ENCODE measurements at regions not wholly inside any gene's neighbourhood (a gene's known extent, or its start where the extent isn't known, plus 50 kb on each side); places are given as distances from the start of the nearest gene placed in this dataset.

DNA sequence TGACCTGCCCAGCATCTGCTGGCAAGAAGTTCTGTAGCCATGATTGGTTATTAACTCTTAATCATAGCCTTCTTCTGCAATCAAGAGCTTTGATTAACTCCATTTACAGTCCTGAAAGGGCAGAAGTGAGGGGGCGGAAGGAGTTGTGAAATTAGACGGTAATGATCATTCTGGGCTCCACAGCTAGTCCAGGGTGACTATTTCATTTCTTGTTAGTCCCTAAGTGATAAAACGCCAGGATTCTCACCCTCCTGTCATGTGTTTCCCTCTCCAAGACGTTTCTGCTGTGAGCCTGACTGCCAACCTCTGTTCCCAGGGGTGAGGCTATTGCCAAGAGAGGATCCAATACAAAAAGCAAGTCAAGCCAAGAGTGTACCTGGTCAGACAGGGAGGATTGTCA, 155.9 kb upstream of the IPO5 start:
- DNase-seq (ENCODE audit: low spot score) = no peak

DNA sequence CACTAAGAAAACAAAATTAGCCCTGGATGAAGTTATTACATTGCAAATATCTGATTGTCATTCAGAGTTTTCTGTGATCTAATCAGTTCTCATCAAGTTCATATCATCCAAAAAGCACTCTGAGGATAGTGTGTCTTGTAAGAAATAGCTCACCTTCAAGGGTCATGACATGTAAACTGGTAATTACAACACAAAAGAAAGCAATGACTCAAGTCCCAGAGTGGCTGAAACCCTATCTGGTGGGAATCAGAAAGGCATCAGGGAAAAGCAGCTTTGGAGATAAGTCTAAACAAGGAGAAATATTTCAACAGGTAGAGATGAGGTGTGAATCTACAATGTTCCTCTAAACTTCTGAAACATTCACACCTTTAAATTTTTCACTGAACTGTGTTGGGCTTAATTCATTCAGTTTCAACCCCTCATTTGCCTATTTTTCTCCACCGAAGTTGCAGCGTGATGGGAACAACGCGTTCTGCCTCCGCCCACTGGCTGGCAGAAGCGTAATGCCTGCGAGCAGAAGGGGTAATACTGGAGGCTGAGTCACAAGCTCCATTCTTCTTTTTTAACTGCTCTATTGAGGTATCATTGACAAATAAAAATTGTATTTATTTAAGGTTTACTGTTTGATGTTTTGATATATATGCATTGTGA, 155.2 kb upstream of the IPO5 start:
- no peak for DNase-seq (ENCODE audit: low spot score)

DNA sequence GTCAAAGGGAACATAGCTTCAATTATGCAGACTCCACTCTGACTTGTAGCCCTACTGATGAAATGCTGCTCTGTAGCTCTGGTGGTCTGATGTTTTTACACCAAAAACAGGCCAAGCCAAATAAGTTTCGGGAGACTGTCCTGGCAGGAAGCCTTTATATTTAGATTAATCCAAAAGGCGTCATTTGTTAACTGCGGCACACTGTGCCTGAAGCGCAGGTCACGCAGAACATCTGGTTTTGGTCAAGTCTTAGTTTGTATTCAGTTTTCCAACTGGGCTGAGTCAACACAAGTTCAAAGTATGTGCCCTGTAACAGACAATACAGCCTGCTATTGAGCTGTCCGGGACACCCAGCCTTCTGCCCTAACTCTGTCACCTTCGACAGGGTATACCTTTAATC, 154.6 kb upstream of the IPO5 start:
- no peak for DNase-seq (ENCODE audit: low spot score)

DNA sequence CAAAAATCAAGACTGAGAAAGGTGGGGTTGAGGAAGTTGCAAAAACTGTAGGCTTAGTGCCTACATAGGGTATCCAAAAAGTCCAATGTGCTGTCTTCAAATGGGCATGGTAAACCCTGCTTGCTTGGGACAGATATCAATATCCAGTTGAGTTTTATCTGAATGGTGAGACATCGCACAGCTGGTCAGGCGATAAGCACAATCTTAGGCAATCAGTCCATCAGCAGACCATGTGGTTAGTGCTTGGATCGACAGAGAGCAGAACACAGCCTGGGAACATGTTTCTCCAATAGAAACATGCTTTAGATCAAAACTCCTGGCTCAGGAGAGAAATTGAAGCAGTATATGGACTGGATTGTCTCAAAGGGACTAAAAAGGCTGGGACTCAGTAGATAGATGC, 151.3 kb upstream of the IPO5 start:
- DNase-seq (ENCODE audit: low spot score) = no peak

DNA sequence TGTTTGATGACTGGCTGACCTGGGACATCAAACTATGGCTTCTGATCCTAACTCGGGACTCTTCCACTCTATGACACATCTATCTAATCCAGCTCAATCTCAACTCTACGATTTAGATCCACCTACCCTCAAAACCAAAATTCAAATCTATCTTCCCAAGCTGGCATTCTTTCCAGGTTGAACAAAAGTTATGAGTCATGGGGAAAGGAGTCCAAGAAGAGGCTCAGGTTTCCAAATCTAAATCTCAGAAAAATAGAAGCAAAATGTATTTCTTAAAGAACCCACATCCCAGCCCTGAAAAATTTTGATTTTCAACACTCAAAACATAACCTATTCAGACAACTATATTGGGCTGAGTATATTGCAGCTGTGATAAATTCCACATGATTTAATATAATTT, 143.9 kb upstream of the IPO5 start:
- DNase-seq (ENCODE audit: low spot score) = no peak

DNA sequence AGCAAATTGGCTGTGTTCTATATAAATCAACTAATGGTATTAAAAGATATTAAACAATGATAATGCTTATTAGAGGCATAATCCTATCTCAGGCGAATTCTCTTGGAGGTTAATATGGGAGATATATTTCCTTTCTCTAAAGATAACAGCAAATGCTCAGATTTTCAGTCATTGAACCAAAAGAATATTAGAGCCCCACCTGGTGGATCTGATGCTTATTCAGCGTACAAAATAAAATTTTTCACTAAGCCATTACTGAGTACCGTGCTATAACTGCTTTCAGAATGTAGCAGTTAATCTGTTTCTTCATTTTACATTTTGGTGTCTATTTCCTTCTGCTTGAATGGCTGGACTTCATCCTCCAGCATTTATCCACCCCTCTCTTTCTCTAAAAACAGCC, 143.3 kb upstream of the IPO5 start:
- DNase-seq (ENCODE audit: low spot score) = peak; percentile 40

DNA sequence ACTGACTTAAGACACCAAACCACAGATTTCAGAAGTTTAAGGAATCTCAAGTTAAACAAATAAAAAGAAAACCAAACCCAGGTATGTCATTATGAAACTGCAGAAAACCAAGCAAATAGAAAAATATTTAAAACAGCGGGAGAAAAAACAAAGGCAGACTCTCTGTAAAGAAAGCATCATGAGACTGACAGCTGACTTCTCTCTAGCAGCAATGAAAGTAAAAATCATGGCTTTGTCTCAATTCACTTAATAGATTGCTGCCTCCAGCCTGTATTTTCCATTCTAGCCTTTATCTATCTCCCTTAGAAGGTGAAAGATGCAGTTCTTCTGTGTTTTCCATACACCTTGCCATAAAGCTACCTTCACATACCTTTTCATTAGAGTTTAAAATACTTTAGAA, 131.1 kb upstream of the IPO5 start:
- no peak for DNase-seq (ENCODE audit: low spot score)

DNA sequence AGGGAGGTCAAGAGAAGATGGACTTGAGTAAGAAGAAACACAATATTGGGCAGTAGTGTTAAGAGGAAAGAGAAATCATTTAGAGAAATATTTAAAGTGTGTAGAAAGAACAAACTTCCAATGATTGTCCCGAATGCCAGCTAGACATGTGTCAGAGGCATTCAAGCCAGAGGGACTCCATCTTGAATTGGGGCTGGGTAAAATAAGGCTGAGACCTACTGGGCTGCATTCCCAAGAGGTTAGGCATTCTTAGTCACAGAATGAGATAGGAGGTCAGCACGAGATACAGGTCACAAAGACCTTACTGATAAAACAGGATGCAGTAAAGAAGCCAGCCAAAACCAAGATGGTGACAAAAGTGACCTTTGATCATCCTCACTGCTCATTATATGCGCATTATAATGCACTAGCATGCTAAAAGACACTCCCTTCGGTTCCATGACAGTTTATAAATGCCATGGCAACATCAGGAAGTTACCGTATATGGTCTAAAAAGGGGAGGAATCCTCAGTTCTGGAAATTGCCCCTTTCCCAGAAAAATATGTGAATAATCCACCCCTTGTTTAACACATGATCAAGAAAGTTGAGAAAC, 127.0 kb upstream of the IPO5 start:
- no peak for DNase-seq (ENCODE audit: low spot score)

DNA sequence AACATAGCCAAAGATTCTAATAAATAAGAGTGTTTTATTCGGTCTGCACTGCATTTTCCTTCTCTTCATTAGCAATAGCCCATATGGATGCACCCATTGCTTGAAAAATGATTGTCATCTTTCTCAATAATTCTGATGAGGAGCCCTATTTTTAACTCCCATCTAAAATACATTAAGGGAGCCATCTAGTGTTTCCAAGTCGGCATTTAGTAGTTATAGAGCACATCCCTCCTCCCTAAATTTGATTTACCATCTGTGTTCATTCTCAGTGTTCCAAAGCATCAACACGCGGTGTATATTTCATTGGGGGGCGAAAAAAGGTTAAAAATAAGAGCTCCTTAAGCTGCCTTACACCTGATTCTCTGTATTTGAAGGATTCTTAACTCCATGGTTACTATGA, 119.2 kb upstream of the IPO5 start:
- DNase-seq (ENCODE audit: low spot score) = no peak

DNA sequence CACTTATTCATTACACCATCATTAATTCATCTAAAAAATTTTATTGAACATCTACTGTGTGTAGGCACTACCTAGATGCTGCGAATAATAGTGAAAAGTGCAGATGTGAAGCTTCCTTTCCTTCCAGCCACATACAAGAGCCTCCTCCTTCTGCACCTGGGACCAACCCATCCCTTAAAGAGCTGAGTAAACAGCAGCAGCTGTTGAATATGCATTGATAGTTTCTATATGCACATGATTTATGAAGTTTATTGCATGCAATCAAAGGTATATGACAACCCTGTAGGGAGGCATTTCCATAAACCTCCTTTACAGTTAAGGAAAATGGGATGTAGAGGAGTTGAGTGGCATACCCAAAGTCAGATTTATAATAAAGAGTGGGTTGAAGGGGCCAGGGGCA, 110.3 kb upstream of the IPO5 start:
- DNase-seq (ENCODE audit: low spot score) = no peak

DNA sequence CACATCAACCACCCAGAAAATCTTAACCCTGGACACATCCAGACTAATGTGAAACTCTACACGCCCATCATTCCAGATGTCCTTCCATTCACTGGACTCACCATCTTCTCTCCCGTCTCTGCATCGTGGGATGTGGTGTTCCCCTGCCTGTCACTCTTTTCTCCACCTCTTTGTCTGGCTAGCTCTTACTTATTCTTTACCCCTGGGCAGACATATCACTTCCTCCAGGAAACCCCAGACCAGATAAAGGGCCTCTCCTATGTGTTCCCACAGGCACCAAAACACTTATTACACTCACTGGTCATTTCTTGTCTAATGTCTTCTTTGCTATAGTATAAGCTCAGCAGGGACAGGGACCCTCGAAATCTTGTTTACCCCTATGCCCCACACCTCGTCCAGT, 109.3 kb upstream of the IPO5 start:
- no peak for DNase-seq (ENCODE audit: low spot score)

DNA sequence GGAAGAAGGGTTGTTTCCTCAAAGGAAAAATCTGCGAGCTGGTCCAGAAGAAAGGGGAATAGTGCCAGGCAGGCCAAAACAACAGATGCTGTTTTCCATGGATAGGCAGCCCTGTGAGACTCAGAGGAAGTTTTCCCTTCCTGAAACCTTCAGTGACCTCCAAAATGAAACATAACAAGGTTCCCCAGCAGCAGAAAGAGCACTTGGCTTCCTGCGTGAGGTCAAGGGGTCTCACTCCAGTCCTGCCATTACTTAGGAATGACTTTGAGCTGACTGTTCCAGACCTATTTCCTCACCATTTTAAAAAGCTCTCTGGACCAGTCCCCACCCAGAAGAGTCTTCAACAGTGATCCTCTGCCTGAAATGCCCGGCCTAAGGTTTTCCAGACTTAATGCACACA, 104.6 kb upstream of the IPO5 start:
- no peak for DNase-seq (ENCODE audit: low spot score)

DNA sequence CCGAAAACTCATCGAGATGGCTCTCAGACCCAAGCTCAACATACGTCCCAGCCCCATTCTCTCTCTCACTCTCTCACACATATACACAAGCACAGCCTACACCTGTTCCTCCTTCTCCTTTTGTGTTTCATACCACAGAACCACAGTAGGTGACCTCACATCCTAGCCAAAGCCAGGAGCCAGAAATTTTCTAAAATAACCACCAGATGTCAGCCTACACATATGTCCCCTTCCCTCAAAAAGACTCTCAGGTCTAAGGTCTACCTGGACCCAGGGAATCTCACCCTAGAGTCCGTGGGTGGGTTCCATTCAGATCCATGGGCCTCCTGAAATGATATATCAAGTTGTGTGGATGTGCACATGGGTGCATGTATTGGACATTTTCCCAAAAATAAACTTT, 104.2 kb upstream of the IPO5 start:
- DNase-seq (ENCODE audit: low spot score) = peak; percentile 57

DNA sequence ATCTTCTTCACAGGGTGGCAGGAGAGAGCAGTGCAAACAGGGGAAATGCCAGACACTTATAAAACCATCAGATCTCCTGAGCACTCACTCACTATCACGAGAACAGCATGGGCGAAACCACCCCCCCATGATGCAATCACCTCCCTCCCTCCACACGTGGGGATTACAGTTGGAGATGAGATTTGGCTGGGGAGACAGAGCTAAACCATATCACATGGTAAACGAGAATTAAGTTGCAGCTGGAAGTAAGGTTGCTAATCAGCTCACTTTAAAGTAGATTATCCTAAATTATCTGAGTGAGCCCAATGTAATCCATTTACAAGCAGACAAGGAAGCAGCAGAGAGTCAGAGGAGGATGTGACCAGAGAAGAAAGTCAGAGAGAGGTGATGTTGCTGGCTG, 102.2 kb upstream of the IPO5 start:
- DNase-seq (ENCODE audit: low spot score) = no peak

DNA sequence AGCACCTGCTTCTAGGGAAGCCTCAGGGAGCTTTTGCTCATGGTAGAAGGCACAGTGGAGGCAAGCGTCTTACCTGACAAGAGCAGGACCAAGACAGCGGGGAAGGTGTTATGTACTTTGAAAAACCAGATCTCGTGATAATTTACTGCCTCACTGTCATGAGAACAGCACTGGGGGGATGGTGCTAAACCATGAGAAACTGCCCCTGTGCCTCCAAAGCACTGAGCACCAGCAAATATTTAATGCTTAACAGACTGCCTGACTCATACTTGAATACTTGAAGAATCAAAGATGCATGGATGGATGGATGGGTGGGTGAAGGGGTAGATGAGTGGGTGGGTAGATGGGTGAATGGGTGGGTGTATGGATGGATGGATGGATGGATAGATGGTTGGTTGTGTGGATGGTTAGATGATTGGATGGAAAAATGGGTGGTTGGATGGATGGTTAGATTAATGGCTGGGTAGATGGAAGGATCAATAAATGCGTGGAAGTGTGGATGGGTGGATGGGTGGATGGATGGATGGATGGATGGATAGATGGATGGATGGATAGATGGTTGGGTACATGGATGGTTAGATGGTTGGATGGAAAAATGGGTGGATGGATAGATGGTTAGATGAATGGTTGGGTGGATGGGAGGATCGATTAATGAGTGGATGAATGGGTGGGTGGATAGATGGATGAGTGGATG, 101.1 kb upstream of the IPO5 start:
- DNase-seq (ENCODE audit: low spot score) = no peak

DNA sequence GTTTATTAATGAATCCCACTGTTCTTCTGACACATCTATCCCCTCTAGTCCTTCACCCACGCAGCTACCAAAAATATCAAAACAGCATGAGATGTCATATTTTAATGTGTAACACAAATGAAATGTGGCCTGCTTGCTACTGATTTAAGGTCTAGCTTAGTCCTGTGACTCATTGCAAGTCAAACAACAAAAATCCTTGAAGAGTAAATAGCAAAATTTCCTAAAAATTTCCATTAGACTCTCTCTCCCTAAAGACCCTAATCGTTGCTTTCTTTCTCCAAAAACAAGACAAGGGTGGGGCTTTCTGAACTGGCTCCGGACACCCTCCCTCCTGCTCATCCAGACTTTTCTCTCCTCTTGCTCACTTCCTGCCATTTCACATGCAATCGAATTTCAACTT, 99.9 kb upstream of the IPO5 start:
- DNase-seq (ENCODE audit: low spot score) = no peak

DNA sequence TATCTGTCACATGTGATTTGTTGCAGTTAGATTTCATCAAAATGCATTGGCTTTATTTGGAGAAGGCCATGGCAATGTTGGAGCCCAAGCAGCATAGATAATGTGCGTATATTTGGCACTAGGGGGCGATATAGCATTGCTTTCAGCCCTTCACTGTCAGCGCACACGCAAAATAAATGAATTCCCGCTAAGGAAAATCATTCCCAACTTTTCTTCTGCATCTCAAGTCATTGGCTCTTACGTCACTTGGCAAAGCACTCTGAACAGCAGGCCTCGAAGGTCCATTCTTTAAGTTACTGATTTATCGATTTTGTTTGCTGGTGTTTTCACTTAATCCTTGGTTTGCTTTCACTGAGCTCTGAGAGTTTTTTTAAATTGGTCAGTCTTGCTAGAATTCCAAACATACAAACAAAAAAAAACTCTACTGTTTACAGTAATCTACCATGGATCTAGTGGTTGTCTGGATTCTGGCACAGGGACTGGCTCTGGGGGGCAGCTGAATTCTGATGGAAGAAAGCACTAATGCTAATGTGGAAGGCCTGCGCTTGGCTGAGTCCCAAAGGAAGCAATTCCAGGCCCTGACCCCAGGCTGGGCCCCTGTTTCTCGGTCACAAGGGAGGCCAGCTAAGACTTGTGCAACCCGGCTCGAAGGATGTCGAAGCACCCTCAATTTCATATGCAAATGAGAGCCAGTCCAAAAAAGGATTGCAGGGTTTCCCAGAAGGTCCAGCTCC, 97.7 kb upstream of the IPO5 start:
- peak; percentile 77 for DNase-seq (ENCODE audit: low spot score)

DNA sequence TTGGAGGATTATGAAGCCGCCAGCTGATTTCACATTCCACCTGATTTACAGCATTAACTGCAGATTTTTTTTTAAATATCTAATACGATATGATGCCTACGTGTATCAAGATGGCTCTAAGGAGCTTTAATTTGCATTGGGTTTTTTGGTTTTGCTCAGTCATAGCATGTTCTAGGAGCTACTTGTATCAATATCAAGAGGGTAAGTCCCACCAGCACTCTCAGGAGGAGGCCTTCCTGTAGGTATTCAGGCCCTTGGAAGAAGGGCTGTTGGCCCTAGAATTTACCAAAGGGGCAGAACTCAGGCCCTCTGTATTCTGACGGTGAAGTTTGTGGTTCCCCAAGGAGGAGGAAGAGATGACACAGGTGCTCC, 97.2 kb upstream of the IPO5 start:
- no peak for DNase-seq (ENCODE audit: low spot score)

DNA sequence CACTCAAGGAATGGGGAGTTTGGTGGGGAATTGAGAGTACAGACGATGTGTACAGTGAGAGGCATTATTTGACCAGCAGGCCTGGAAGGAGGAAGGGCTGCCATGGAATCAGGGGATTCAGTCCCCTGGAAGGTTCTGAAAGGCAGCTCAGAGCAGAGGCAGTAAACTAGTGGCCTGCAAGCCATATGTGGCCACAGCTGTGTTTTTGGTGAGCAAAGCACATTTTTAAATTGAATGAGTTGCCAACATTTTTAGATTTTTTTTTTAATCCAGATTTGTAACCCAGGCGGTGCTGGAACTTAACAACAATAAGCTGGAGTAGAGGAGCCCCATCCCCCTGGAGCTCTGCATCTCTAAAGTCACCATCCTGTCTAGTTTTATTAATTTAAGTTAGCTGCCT, 95.3 kb upstream of the IPO5 start:
- no peak for DNase-seq (ENCODE audit: low spot score)

DNA sequence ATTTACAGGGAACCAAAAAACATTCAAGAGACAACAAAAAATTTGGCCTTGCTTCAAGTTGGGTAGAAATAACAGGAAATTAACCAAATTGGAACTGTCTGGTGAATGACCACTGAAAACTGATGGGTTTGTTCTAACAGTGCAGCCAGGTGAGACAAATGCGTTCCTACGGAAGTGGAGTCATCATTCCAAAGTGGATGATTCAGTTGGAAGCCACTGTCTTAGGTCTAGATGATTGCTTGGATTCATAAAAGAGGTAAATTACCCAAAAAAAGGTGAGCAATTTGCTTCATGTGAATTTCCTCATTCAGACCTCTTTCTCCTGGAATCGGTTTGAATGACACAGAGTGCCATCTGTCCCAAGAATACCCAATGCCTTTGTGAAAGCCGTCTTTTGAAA, 87.1 kb upstream of the IPO5 start:
- DNase-seq (ENCODE audit: low spot score) = no peak

DNA sequence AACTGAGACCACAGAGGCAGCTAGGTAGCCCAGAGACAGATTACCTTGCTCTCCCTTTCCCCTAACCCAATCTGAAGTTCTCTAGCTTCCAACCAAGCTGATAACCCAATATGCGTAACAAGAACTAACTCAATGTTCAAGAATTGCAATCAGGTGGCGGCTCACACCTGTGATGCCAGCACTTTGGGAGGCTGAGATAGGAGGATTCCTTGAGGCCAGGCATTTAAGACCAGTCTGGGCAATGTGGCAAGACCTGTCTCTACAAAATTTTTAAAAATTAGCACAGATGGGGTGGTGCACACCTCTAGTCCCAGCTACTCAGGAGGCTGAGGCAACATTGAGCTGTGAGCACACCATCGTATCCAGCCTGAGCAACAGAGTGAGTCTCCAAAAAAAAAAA, 86.7 kb upstream of the IPO5 start:
- DNase-seq (ENCODE audit: low spot score) = no peak

DNA sequence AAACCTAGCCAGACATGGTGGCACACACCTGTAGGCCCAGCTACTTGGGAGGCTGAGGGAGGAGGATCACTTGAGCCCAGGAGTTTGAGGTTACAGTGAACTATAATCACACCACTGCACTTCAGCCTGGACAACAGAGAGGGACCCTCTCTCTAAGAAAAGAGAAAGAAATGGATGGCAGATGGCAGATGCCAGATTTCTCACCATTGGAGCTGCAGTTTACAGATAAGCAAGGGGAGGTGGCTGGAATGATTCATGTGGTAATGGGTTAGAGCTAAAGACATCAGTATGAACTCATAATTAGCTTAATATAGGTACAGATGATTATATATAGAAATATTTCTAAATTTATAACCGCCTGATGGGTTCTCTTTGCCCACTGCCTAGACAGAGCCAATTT, 80.1 kb upstream of the IPO5 start:
- DNase-seq (ENCODE audit: low spot score) = no peak

DNA sequence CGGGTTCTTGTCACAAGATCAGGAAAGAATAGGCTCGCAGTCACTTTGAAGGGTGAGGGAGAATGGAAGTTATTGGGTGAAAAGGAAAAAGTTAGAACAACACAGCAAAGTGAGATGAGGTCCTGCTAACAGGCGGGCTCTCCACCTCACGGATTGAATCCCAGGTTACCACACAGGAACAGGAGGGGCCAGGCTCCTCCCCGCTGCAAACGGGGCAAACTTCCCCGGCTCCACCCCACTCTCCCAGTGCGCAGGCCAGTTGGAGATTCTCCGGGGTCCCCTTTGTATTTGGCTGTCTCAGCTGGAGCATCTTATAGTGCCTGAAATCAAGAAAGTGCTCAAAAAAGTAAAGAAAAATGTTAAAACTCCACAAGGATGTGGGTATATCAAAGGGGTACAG, 78.3 kb upstream of the IPO5 start:
- no peak for DNase-seq (ENCODE audit: low spot score)
